Choroid plexus epithelial cell (primary cell): ENCODE measurements at regions not wholly inside any gene's neighbourhood (a gene's known extent, or its start where the extent isn't known, plus 50 kb on each side); places are given as distances from the start of the nearest gene placed in this dataset.

ENCODE experiments used
- DNase-seq: peaks from one replicate; pipeline ENCODE4 v3.0.0-alpha.2; 2010; ENCODE audit warnings: low read depth
- H3K4me3 ChIP-seq: 2 replicates; pipeline ENCODE4 v1.5.1; 2011; ENCODE audit warnings: low read depth, mild to moderate bottlenecking, control low read depth, low read length, moderate library complexity
- CTCF ChIP-seq: conservative IDR thresholded peaks from 2 replicates; pipeline ENCODE4 v1.5.1; 2011; ENCODE audit warnings: low read depth, mild to moderate bottlenecking, control low read depth, inconsistent platforms, low read length, moderate library complexity

GRCh38 chr1:238861342-238862066 is 524.9 kb upstream of the CHRM3 start:
- TF ChIP-seq CTCF = no peak
- no peak overlapping the region for H3K4me3 ChIP-seq
- no peak for DNase-seq

GRCh38 chr1:238833919-238834318 is 552.4 kb upstream of the CHRM3 start:
- H3K4me3 ChIP-seq = no peak overlapping the region
- no peak for DNase-seq
- no peak for TF ChIP-seq CTCF

GRCh38 chr1:238832106-238832505 is 554.3 kb upstream of the CHRM3 start:
- no peak for DNase-seq
- no peak overlapping the region for H3K4me3 ChIP-seq
- no peak for TF ChIP-seq CTCF

- no peak for DNase-seq
- no peak overlapping the region for H3K4me3 ChIP-seq
- no peak for TF ChIP-seq CTCF
Observed at GRCh38 chr1:238830036-238830611, 556.2 kb upstream of the CHRM3 start.

- H3K4me3 ChIP-seq = no peak overlapping the region
- DNase-seq = no peak
- no peak for TF ChIP-seq CTCF
Observed at GRCh38 chr1:238826891-238827290, 559.5 kb upstream of the CHRM3 start.

GRCh38 chr1:238823416-238823815 is 563.0 kb upstream of the CHRM3 start:
- H3K4me3 ChIP-seq = no peak overlapping the region
- no peak for DNase-seq
- TF ChIP-seq CTCF = no peak
